Tibial artery (tissue), 4 donors: ENCODE measurements at regions not wholly inside any gene's neighbourhood (a gene's known extent, or its start where the extent isn't known, plus 50 kb on each side); places are given as distances from the start of the nearest gene placed in this dataset.
A peak's percentile ranks its signal among the peaks of the same experiment; 100 is the strongest.

ENCODE experiments used
- DNase-seq, 2 donors: peaks; one replicate each; pipeline ENCODE4 v3.0.0-alpha.2; 2019
- H3K27ac ChIP-seq, 2 donors: fragments of 200-600 bp; sonication (generic) in 1 of 2; 1 replicate in 1 of 2; 2 replicates in 1 of 2; pipeline ENCODE4 v1.5.1; 2018 to 2019; ENCODE audit warnings: mild to moderate bottlenecking in 1 of 2
- H3K27me3 ChIP-seq, 2 donors: fragments of 200-600 bp; sonication (generic) in 1 of 2; one replicate each; pipeline versions ENCODE4 v1.5.1 to v1.6.0; 2016 to 2019
- H3K36me3 ChIP-seq, 3 donors: fragments of 200-600 bp; sonication (generic) in 2 of 3; one replicate each; pipeline ENCODE4 v1.5.1; 2016 to 2019; ENCODE audit warnings: mild to moderate bottlenecking in 2 of 3
- H3K4me1 ChIP-seq, 4 donors: fragments of 200-600 bp; sonication (generic) in 2 of 4; 1 replicate in 3 of 4; 2 replicates in 1 of 4; pipeline ENCODE4 v1.5.1; 2016 to 2019
- H3K4me3 ChIP-seq, 2 donors: fragments of 200-600 bp; sonication (generic) in 1 of 2; 1 replicate in 1 of 2; 2 replicates in 1 of 2; pipeline ENCODE4 v1.5.1; 2018 to 2019; ENCODE audit warnings: mild to moderate bottlenecking in 2 of 2
- H3K9me3 ChIP-seq, 3 donors: fragments of 200-600 bp; sonication (generic) in 1 of 3; one replicate each; pipeline ENCODE4 v1.5.1; 2016 to 2019
- intact Hi-C: fragments of 100-400 bp; cut with DNase I; formaldehyde crosslinking; loops from one replicate; pipeline ENCODE4 v1.15.0; 2023; ENCODE audit warnings: low total_unique reads
- TF ChIP-seq, protein P1 (sequence below), 2 experiments: fragments of 200-600 bp in 1 of 2; fragments of 450-650 bp in 1 of 2; IDR thresholded peaks; one replicate each; pipeline ENCODE4 v1.5.1; 2017 to 2019; ENCODE audit warnings: antibody characterized with exemption in 2 of 2, mild to moderate bottlenecking in 1 of 2, moderate library complexity in 1 of 2

GRCh38 chr13:44703371-44703770 lies 127.2 kb upstream of the TSC22D1 start:
- no peak for DNase-seq
- H3K9me3 ChIP-seq: no peaks in the 10 kb centered on the region
- no peak overlapping the region for H3K4me3 ChIP-seq
- H3K4me1 ChIP-seq: peaks cover 0 to 17% (median 0%) of the 10 kb centered on the region in 4 donors
- TF ChIP-seq, protein P1, sequence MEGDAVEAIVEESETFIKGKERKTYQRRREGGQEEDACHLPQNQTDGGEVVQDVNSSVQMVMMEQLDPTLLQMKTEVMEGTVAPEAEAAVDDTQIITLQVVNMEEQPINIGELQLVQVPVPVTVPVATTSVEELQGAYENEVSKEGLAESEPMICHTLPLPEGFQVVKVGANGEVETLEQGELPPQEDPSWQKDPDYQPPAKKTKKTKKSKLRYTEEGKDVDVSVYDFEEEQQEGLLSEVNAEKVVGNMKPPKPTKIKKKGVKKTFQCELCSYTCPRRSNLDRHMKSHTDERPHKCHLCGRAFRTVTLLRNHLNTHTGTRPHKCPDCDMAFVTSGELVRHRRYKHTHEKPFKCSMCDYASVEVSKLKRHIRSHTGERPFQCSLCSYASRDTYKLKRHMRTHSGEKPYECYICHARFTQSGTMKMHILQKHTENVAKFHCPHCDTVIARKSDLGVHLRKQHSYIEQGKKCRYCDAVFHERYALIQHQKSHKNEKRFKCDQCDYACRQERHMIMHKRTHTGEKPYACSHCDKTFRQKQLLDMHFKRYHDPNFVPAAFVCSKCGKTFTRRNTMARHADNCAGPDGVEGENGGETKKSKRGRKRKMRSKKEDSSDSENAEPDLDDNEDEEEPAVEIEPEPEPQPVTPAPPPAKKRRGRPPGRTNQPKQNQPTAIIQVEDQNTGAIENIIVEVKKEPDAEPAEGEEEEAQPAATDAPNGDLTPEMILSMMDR (IDR thresholded peaks at IDR 0.05): no peak
- intact Hi-C loops: no loop called here
- no peak overlapping the region for H3K27ac ChIP-seq
- no peaks in the 10 kb centered on the region for H3K36me3 ChIP-seq
- no peaks in the 10 kb centered on the region for H3K27me3 ChIP-seq

- no peak for DNase-seq
- Histone ChIP-seq H3K36me3 (no peaks in the 10 kb centered on the region), H3K27ac (peak overlapping the region; percentile 5 to 38), H3K9me3 (no peaks in the 10 kb centered on the region), H3K4me3 (no peak overlapping the region), H3K4me1 (peaks cover 0 to 35% (median 10%) of the 10 kb centered on the region in 4 donors), H3K27me3 (no peaks in the 10 kb centered on the region)
- intact Hi-C loops: no loop called here
- TF ChIP-seq, protein P1 (IDR thresholded peaks at IDR 0.05): no peak
These were observed 121.9 kb upstream of the TSC22D1 start for GRCh38 chr13:44698066-44698465.

- H3K4me1 ChIP-seq: peaks cover 0 to 44% (median 15%) of the 10 kb centered on the region in 4 donors
- no peaks in the 10 kb centered on the region for H3K36me3 ChIP-seq
- intact Hi-C loops: no loop called here
- DNase-seq: no peak
- no peak overlapping the region for H3K27ac ChIP-seq
- no peak overlapping the region for H3K4me3 ChIP-seq
- no peaks in the 10 kb centered on the region for H3K9me3 ChIP-seq
- H3K27me3 ChIP-seq: no peaks in the 10 kb centered on the region
- TF ChIP-seq, protein P1 (IDR thresholded peaks at IDR 0.05): no peak
These were observed 120.9 kb upstream of the TSC22D1 start for GRCh38 chr13:44697058-44697457.

DNA sequence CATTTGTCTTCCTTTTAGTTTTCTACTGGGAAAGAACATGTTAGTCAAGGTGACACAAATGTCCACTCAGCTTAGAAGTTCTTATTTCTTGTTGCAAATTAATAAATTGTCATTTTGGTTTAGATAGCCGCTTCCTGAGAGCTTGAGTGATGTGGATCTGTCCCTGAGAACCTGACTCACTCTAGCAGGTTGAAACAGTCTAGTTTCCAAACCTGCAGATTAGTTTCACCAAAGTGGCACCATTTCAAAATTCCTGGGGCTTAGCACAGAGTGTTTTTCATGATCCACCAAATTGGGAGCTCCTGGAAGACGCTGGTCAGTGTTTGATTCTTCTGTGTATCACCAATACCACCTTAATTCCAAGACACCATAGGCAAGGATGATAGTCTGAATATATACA lies 119.4 kb upstream of the TSC22D1 start:
- TF ChIP-seq, protein P1 (IDR thresholded peaks at IDR 0.05): no peak
- intact Hi-C loops: no loop called here
- H3K36me3 ChIP-seq: no peaks in the 10 kb centered on the region

GRCh38 chr13:44694842-44695241 lies 118.7 kb upstream of the TSC22D1 start:
- DNase-seq: no peak
- H3K36me3 ChIP-seq: no peaks in the 10 kb centered on the region
- intact Hi-C loops: no loop called here
- no peaks in the 10 kb centered on the region for H3K27me3 ChIP-seq
- H3K27ac ChIP-seq: peak overlapping the region in 1 of 2 donors; percentile 15
- peaks cover 0 to 60% (median 20%) of the 10 kb centered on the region in 4 donors for H3K4me1 ChIP-seq
- TF ChIP-seq, protein P1 (IDR thresholded peaks at IDR 0.05): no peak
- no peaks in the 10 kb centered on the region for H3K9me3 ChIP-seq
- H3K4me3 ChIP-seq: no peak overlapping the region

More for the DNA sequence above, 119.4 kb upstream of the TSC22D1 start:
- no peaks in the 10 kb centered on the region for H3K27me3 ChIP-seq
- no peaks in the 10 kb centered on the region for H3K9me3 ChIP-seq
- peaks cover 0 to 53% (median 15%) of the 10 kb centered on the region in 4 donors for H3K4me1 ChIP-seq
- peak overlapping the region in 1 of 2 donors; percentile 15 for H3K27ac ChIP-seq
- DNase-seq: no peak
- no peak overlapping the region for H3K4me3 ChIP-seq

DNA sequence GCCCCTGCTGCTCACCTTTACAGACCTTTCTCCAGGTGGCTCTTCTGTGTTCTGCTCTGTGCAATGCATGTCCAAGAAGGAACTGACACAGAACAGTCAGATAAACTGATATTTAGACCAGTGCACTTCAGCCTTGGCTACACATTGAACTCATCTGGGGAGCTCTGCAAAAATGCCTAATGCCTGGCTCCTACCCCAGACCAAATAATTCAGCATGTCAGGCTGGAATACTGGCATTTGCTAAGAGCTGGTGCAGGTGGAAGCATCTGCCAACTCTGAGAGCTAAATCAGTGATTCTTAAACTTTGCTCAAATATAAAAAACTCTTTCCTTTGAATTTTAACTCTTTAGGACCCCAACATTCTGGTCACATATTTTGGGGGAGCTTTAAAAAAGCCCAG lies 118.2 kb upstream of the TSC22D1 start:
- TF ChIP-seq, protein P1 (IDR thresholded peaks at IDR 0.05): no peak
- Histone ChIP-seq H3K4me1 (peaks cover 0 to 65% (median 23%) of the 10 kb centered on the region in 4 donors), H3K27me3 (no peaks in the 10 kb centered on the region), H3K36me3 (no peaks in the 10 kb centered on the region), H3K27ac (no peak overlapping the region), H3K9me3 (no peaks in the 10 kb centered on the region), H3K4me3 (no peak overlapping the region)
- no peak for DNase-seq
- intact Hi-C loops: no loop called here
